Ecto neural progenitor cell (in vitro differentiated cells): ENCODE measurements at regions not wholly inside any gene's neighbourhood (a gene's known extent, or its start where the extent isn't known, plus 50 kb on each side); places are given as distances from the start of the nearest gene placed in this dataset.
"Not testable (repeated sequence)": the region's sequence is repeated elsewhere in the genome, so short reads cannot be mapped to it uniquely, and the experiment has no call there.

ENCODE experiments used
- DNase-seq: peaks from one replicate; pipeline ENCODE4 v3.0.0-alpha.2; 2018; ENCODE audit warnings: low spot score

GRCh38 chr18:71105078-71105819 lies 816.4 kb downstream of the SOCS6 start:
- no peak for DNase-seq

- no peak for DNase-seq
Observed at GRCh38 chr18:71079606-71080005, 790.8 kb downstream of the SOCS6 start.

GRCh38 chr18:71077451-71077850 lies 788.6 kb downstream of the SOCS6 start:
- DNase-seq, result no peak

- DNase-seq, result no peak
Observed at GRCh38 chr18:71075147-71075546, 786.3 kb downstream of the SOCS6 start.

- DNase-seq, result no peak
Observed at GRCh38 chr18:71068338-71068737, 779.5 kb downstream of the SOCS6 start.

- DNase-seq, result no peak
Observed at GRCh38 chr18:71049893-71050292, 761.0 kb downstream of the SOCS6 start.

- DNase-seq, result no peak
Observed at GRCh38 chr18:71047882-71048281, 759.0 kb downstream of the SOCS6 start.

- DNase-seq, result no peak
Observed at GRCh38 chr18:71045331-71046065, 756.7 kb downstream of the SOCS6 start.

- no peak for DNase-seq
Observed at GRCh38 chr18:71040161-71040560, 751.3 kb downstream of the SOCS6 start.

- DNase-seq, result no peak
Observed at GRCh38 chr18:71038196-71038595, 749.4 kb downstream of the SOCS6 start.

GRCh38 chr18:71036783-71037182 lies 747.9 kb downstream of the SOCS6 start:
- DNase-seq, result no peak

- not testable (repeated sequence) for DNase-seq
Observed at GRCh38 chr18:71031296-71032191, 742.7 kb downstream of the SOCS6 start.

GRCh38 chr18:71030085-71030484 lies 741.2 kb downstream of the SOCS6 start:
- not testable (repeated sequence) for DNase-seq

GRCh38 chr18:71028285-71028762 lies 739.5 kb downstream of the SOCS6 start:
- no peak for DNase-seq

GRCh38 chr18:71027531-71027930 lies 738.7 kb downstream of the SOCS6 start:
- no peak for DNase-seq

GRCh38 chr18:71025505-71026225 lies 736.8 kb downstream of the SOCS6 start:
- no peak for DNase-seq

- DNase-seq, result no peak
Observed at GRCh38 chr18:71022389-71022788, 733.5 kb downstream of the SOCS6 start.

GRCh38 chr18:71021030-71021362 lies 732.2 kb downstream of the SOCS6 start:
- no peak for DNase-seq

GRCh38 chr18:71020342-71021029 lies 731.6 kb downstream of the SOCS6 start:
- DNase-seq, result no peak

- DNase-seq, result no peak
Observed at GRCh38 chr18:71018816-71019215, 730.0 kb downstream of the SOCS6 start.

GRCh38 chr18:71012789-71013188 lies 723.9 kb downstream of the SOCS6 start:
- DNase-seq, result no peak
